AG09319 (cell line): ENCODE measurements at regions not wholly inside any gene's neighbourhood (a gene's known extent, or its start where the extent isn't known, plus 50 kb on each side); places are given as distances from the start of the nearest gene placed in this dataset.

Experiments
- DNase-seq: peaks from one replicate; pipeline ENCODE4 v3.0.0-alpha.2; 2010; ENCODE audit warnings: low read depth; ENCODE audit errors: extremely low read depth
- CTCF ChIP-seq: IDR thresholded peaks from 2 replicates; pipeline ENCODE4 v1.5.1; 2011; ENCODE audit warnings: low read depth, mild to moderate bottlenecking, inconsistent platforms, low read length, moderate library complexity

GRCh38 chr2:8178911-8179310, 502.9 kb upstream of the ID2 start:
- no peak for TF ChIP-seq CTCF
- no peak for DNase-seq

GRCh38 chr2:8189316-8189715, 492.5 kb upstream of the ID2 start:
- DNase-seq, result no peak
- no peak for TF ChIP-seq CTCF

- TF ChIP-seq CTCF, result no peak
- no peak for DNase-seq
Measured at GRCh38 chr2:8190279-8190678, 491.6 kb upstream of the ID2 start.

GRCh38 chr2:8191427-8191826, 490.4 kb upstream of the ID2 start:
- TF ChIP-seq CTCF, result no peak
- DNase-seq, result no peak

GRCh38 chr2:8193146-8193545, 488.7 kb upstream of the ID2 start:
- no peak for DNase-seq

GRCh38 chr2:8193686-8194615, 487.9 kb upstream of the ID2 start:
- DNase-seq, result no peak
- no peak for TF ChIP-seq CTCF

More at GRCh38 chr2:8193146-8193545, 488.7 kb upstream of the ID2 start:
- no peak for TF ChIP-seq CTCF

- TF ChIP-seq CTCF, result no peak
- no peak for DNase-seq
Measured at GRCh38 chr2:8195784-8196183, 486.1 kb upstream of the ID2 start.
